Spleen (tissue), 11 donors: ENCODE measurements at regions not wholly inside any gene's neighbourhood (a gene's known extent, or its start where the extent isn't known, plus 50 kb on each side); places are given as distances from the start of the nearest gene placed in this dataset.
"Not testable (repeated sequence)": the region's sequence is repeated elsewhere in the genome, so short reads cannot be mapped to it uniquely, and the experiment has no call there.

Experiments used
- DNase-seq: peaks from one replicate; pipeline ENCODE4 v3.0.0-alpha.2; 2020
- H3K27ac ChIP-seq, 8 donors: fragments of 200-600 bp; sonication (generic) in 7 of 8; 1 replicate in 4 of 8; 2 replicates in 4 of 8; pipeline versions ENCODE4 v1.5.0 to v1.8.0; 2016 to 2021; ENCODE audit warnings: inconsistent platforms in 4 of 8, mild to moderate bottlenecking in 4 of 8, moderate library complexity in 1 of 8
- H3K27me3 ChIP-seq, 7 donors: fragments of 200-600 bp; sonication (generic) in 6 of 7; replicated peaks in 1 of 7; 1 replicate in 4 of 7; 2 replicates in 3 of 7; pipeline versions ENCODE4 v1.5.0 to v1.8.0; 2016 to 2021; ENCODE audit warnings: inconsistent platforms in 3 of 7, mild to moderate bottlenecking in 1 of 7
- H3K36me3 ChIP-seq, 6 donors: fragments of 200-600 bp; sonication (generic) in 5 of 6; 1 replicate in 4 of 6; 2 replicates in 2 of 6; pipeline versions ENCODE4 v1.5.0 to v1.8.0; 2016 to 2021; ENCODE audit warnings: inconsistent platforms in 2 of 6
- H3K4me1 ChIP-seq, 6 donors: fragments of 200-600 bp; sonication (generic) in 5 of 6; 1 replicate in 3 of 6; 2 replicates in 3 of 6; pipeline versions ENCODE4 v1.5.0 to v1.8.0; 2016 to 2021; ENCODE audit warnings: inconsistent platforms in 3 of 6
- H3K4me3 ChIP-seq, 8 donors: fragments of 200-600 bp; sonication (generic) in 7 of 8; 1 replicate in 4 of 8; 2 replicates in 4 of 8; pipeline versions ENCODE4 v1.5.0 to v1.8.0; 2016 to 2021; ENCODE audit warnings: inconsistent platforms in 4 of 8, mild to moderate bottlenecking in 4 of 8, moderate library complexity in 2 of 8
- H3K9me3 ChIP-seq, 8 donors: fragments of 200-600 bp; sonication (generic) in 7 of 8; 1 replicate in 4 of 8; 2 replicates in 4 of 8; pipeline versions ENCODE4 v1.5.0 to v1.8.0; 2016 to 2021; ENCODE audit warnings: inconsistent platforms in 4 of 8
- CTCF ChIP-seq, 11 experiments: fragments of 200-600 bp in 7 of 11; fragments of 450-650 bp in 4 of 11; sonication (generic) in 4 of 11; IDR thresholded peaks in 8 of 11; conservative IDR thresholded peaks in 3 of 11; 1 replicate in 7 of 11; 2 replicates in 4 of 11; pipeline versions ENCODE4 v1.4.0 to v1.8.0; 2016 to 2021; ENCODE audit warnings: antibody characterized with exemption in 11 of 11, inconsistent platforms in 4 of 11, mild to moderate bottlenecking in 1 of 11
- POLR2A ChIP-seq, 3 donors: fragments of 450-650 bp; IDR thresholded peaks; one replicate each; pipeline ENCODE4 v1.5.1; 2017; ENCODE audit warnings: antibody characterized with exemption in 3 of 3, mild to moderate bottlenecking in 1 of 3
- POLR2AphosphoS5 ChIP-seq, 3 donors: sonication (generic); formaldehyde crosslinking; IDR thresholded peaks; one replicate each; pipeline ENCODE4 v1.5.1; 2017; ENCODE audit warnings: antibody characterized with exemption in 3 of 3
- WGBS, 5 donors: extraction: QIAGEN DNeasy Blood & Tissue Kit in 3 of 5; methylation state at CpG; one replicate each; pipeline versions ENCODE4 v1.1.5 to v1.1.7; 2013 to 2018; 5-methylcytosine and 5-hydroxymethylcytosine counted together
- intact Hi-C: fragments of 100-400 bp; cut with DNase I; formaldehyde crosslinking; loops from one replicate; pipeline ENCODE4 v1.15.0; 2023; ENCODE audit warnings: low total_unique reads
- donor health status: healthy with polysubstance abuse.
- donor health status: DM: no; HTN: no; CAD: no; lungs with moderate emphysema.
- donor health status: DM: no; HTN: no; CAD: no.
- donor health status: Bipolar disorder and iron deficiency.
- donor health status: healthy.
- donor health status: DM: no; HTN: no; CAD: no.
- donor health status: DM: yes; HTN: yes; CAD: no.

GRCh38 chr2:48204750-48205136 lies 109.7 kb upstream of the FOXN2 start:
- H3K4me1 ChIP-seq = peaks cover 3 to 47% (median 19%) of the 10 kb centered on the region in 6 donors
- H3K36me3 ChIP-seq = no peaks in the 10 kb centered on the region
- no peak for DNase-seq
- intact Hi-C loops = no loop called here
- TF ChIP-seq POLR2AphosphoS5 (IDR thresholded peaks at IDR 0.05) (no peak), POLR2A (IDR thresholded peaks at IDR 0.05) (no peak), CTCF (IDR thresholded peaks at IDR 0.05 in 8 of 11, conservative IDR thresholded peaks at IDR 0.05 in 3 of 11) (no peak)
- H3K27ac ChIP-seq = no peak overlapping the region
- 92 to 98% (median 93%) methylated on average over 2 of the region's 2 CpGs for WGBS, 5 donors
- H3K27me3 ChIP-seq = no peaks in the 10 kb centered on the region
- H3K9me3 ChIP-seq = no peaks in the 10 kb centered on the region
- no peak overlapping the region for H3K4me3 ChIP-seq

- peak in 6 of 11 experiments; percentile 19 to 42 (median 34) for TF ChIP-seq CTCF (IDR thresholded peaks at IDR 0.05 in 8 of 11, conservative IDR thresholded peaks at IDR 0.05 in 3 of 11)
- no peak for TF ChIP-seq POLR2A (IDR thresholded peaks at IDR 0.05)
- no peak for TF ChIP-seq POLR2AphosphoS5 (IDR thresholded peaks at IDR 0.05)
- peak overlapping the region in 4 of 8 donors; percentile 28 to 44 (median 36) for H3K27ac ChIP-seq
- 74 to 84% (median 81%) methylated on average over 7 of the region's 7 CpGs for WGBS, 5 donors
Measured at GRCh38 chr2:48205137-48205798, 109.2 kb upstream of the FOXN2 start.

GRCh38 chr2:48206056-48206656 lies 108.3 kb upstream of the FOXN2 start:
- H3K36me3 ChIP-seq, H3K27me3 ChIP-seq, H3K9me3 ChIP-seq, intact Hi-C loops, H3K4me3 ChIP-seq, DNase-seq: not testable (repeated sequence)
- 87 to 96% (median 95%) methylated on average over 11 to 13 of the region's 13 CpGs for WGBS, 5 donors
- Histone ChIP-seq H3K27ac (peak overlapping the region in 3 of 8 donors; percentile 29 to 44 (median 43)), H3K4me1 (peaks cover 3 to 48% (median 20%) of the 10 kb centered on the region in 6 donors)

More at GRCh38 chr2:48205137-48205798, 109.2 kb upstream of the FOXN2 start:
- no peak for DNase-seq
- peaks cover 3 to 48% (median 20%) of the 10 kb centered on the region in 6 donors for H3K4me1 ChIP-seq
- no peak overlapping the region for H3K4me3 ChIP-seq
- intact Hi-C loops = no loop called here
- H3K36me3 ChIP-seq = no peaks in the 10 kb centered on the region
- no peaks in the 10 kb centered on the region for H3K9me3 ChIP-seq
- H3K27me3 ChIP-seq = no peaks in the 10 kb centered on the region

GRCh38 chr2:48207201-48207641 lies 107.3 kb upstream of the FOXN2 start:
- TF ChIP-seq CTCF (IDR thresholded peaks at IDR 0.05 in 8 of 11, conservative IDR thresholded peaks at IDR 0.05 in 3 of 11) = no peak
- peaks cover 3 to 48% (median 20%) of the 10 kb centered on the region in 6 donors for H3K4me1 ChIP-seq
- H3K36me3 ChIP-seq = no peaks in the 10 kb centered on the region
- 68 to 91% (median 86%) methylated on average over 5 of the region's 5 CpGs for WGBS, 5 donors
- intact Hi-C loops = no loop called here
- H3K4me3 ChIP-seq = no peak overlapping the region
- H3K27ac ChIP-seq = peak overlapping the region in 2 of 8 donors; percentile 17 to 55
- no peaks in the 10 kb centered on the region for H3K9me3 ChIP-seq
- no peak for DNase-seq
- no peaks in the 10 kb centered on the region for H3K27me3 ChIP-seq
